B cell (primary cell): ENCODE measurements at regions not wholly inside any gene's neighbourhood (a gene's known extent, or its start where the extent isn't known, plus 50 kb on each side); places are given as distances from the start of the nearest gene placed in this dataset.

Experiments used
- ATAC-seq: fragments of 200-7000 bp; cut with Tn5 transposase; one replicate; pipeline ENCODE4 v1.10.0; 2021; ENCODE audit warnings: low read depth, mild to moderate bottlenecking, moderate number of reproducible peaks, moderate library complexity
- CTCF ChIA-PET: fragments of 350-600 bp; sonication (Branson Sonifier 250); formaldehyde crosslinking; loops from one replicate; lab custom pipeline; 2021; ENCODE audit warnings: antibody characterized with exemption, inconsistent platforms; lab: Charles Lee
- POLR2A ChIA-PET: fragments of 350-600 bp; sonication (Branson Sonifier 250); formaldehyde crosslinking; loops from one replicate; lab custom pipeline; 2021; ENCODE audit warnings: antibody characterized with exemption; lab: Charles Lee
- DNase-seq: peaks from one replicate; pipeline ENCODE4 v3.0.0; 2013
- H2AFZ ChIP-seq: 2 replicates; pipeline ENCODE4 v1.6.1; 2012; ENCODE audit warnings: mild to moderate bottlenecking, low read depth, low read length; ENCODE audit not compliant: insufficient read depth, poor library complexity, severe bottlenecking
- H3K27ac ChIP-seq, 2 donors: 1 replicate in 1 of 2; 2 replicates in 1 of 2; pipeline ENCODE4 v1.5.1; 2012 to 2013; ENCODE audit warnings: low read length in 2 of 2, mild to moderate bottlenecking in 2 of 2, moderate library complexity in 1 of 2
- H3K27me3 ChIP-seq, 4 experiments: fragments of 200-600 bp in 1 of 4; sonication (generic) in 1 of 4; replicated peaks in 1 of 4; 1 replicate in 2 of 4; 2 replicates in 2 of 4; pipeline versions ENCODE4 v1.6.1 to v1.7.0; 2013 to 2016; ENCODE audit warnings: low read length in 3 of 4, mild to moderate bottlenecking in 2 of 4, mixed read lengths in 1 of 4, moderate library complexity in 1 of 4; ENCODE audit not compliant: insufficient read depth in 4 of 4, control insufficient read depth in 3 of 4; ENCODE audit errors: control extremely low read depth in 1 of 4
- H3K36me3 ChIP-seq, 2 experiments: replicated peaks in 1 of 2; 1 replicate in 1 of 2; 2 replicates in 1 of 2; pipeline versions ENCODE4 v1.6.1 to v1.7.1; 2013; ENCODE audit warnings: low read length in 1 of 2; ENCODE audit not compliant: insufficient read depth in 2 of 2, control insufficient read depth in 1 of 2; ENCODE audit errors: control extremely low read depth in 1 of 2, extremely low read depth in 1 of 2
- H3K4me1 ChIP-seq, 2 donors: fragments of 200-600 bp in 1 of 2; sonication (generic) in 1 of 2; 1 replicate in 1 of 2; 2 replicates in 1 of 2; pipeline versions ENCODE4 v1.5.1 to v1.6.1; 2013 to 2017; ENCODE audit warnings: low read length in 2 of 2; ENCODE audit not compliant: control insufficient read depth in 2 of 2, insufficient read depth in 2 of 2
- H3K4me2 ChIP-seq: replicated peaks from 2 replicates; pipeline ENCODE3; 2012; ENCODE audit warnings: mild to moderate bottlenecking, low read depth, low read length; ENCODE audit not compliant: poor library complexity, severe bottlenecking
- H3K4me3 ChIP-seq, 5 experiments: fragments of 200-600 bp in 1 of 5; sonication (generic) in 1 of 5; 1 replicate in 3 of 5; 2 replicates in 2 of 5; pipeline versions ENCODE4 v1.5.1 to v1.7.0; 2011 to 2016; ENCODE audit warnings: low read length in 4 of 5, mild to moderate bottlenecking in 4 of 5, low read depth in 2 of 5, control low read depth in 1 of 5, moderate library complexity in 1 of 5; ENCODE audit not compliant: insufficient read depth in 1 of 5; ENCODE audit errors: control extremely low read depth in 1 of 5, extremely low read depth in 1 of 5
- H3K79me2 ChIP-seq: fragments of 200-600 bp; sonication (generic); one replicate; pipeline ENCODE4 v1.6.0; 2016; ENCODE audit warnings: low read length; ENCODE audit not compliant: control insufficient read depth, insufficient read depth
- H3K9ac ChIP-seq: fragments of 200-600 bp; sonication (generic); 2 replicates; pipeline ENCODE4 v1.6.1; 2017; ENCODE audit warnings: mild to moderate bottlenecking, low read length, moderate library complexity
- H3K9me3 ChIP-seq, 3 donors: one replicate each; pipeline versions ENCODE4 v1.6.1 to v1.7.1; 2013; ENCODE audit warnings: low read length in 2 of 3; ENCODE audit not compliant: control insufficient read depth in 2 of 3, insufficient read depth in 1 of 3; ENCODE audit errors: control extremely low read depth in 1 of 3
- H4K20me1 ChIP-seq: 2 replicates; pipeline ENCODE4 v1.6.0; 2012; ENCODE audit warnings: mild to moderate bottlenecking, low read length; ENCODE audit not compliant: insufficient read depth, control insufficient read depth, poor library complexity, severe bottlenecking
- H3K27ac Mint-ChIP-seq: one replicate; pipeline ENCODE4 v1.8.0; 2021; ENCODE audit warnings: mixed read lengths
- H3K27me3 Mint-ChIP-seq: one replicate; pipeline ENCODE4 v1.8.0; 2021; ENCODE audit warnings: mixed read lengths
- H3K4me1 Mint-ChIP-seq: one replicate; pipeline ENCODE4 v1.8.0; 2021; ENCODE audit warnings: mixed read lengths
- H3K4me3 Mint-ChIP-seq: one replicate; pipeline ENCODE4 v1.8.0; 2021; ENCODE audit warnings: mixed read lengths
- H3K9me3 Mint-ChIP-seq: one replicate; pipeline ENCODE4 v1.8.0; 2022; ENCODE audit warnings: mixed read lengths; ENCODE audit not compliant: insufficient read depth
- EZH2 ChIP-seq: IDR thresholded peaks from 2 replicates; pipeline ENCODE4 v1.6.1; 2012; ENCODE audit warnings: borderline replicate concordance, low read depth, mild to moderate bottlenecking, moderate library complexity, low read length; ENCODE audit not compliant: insufficient read depth, poor library complexity, severe bottlenecking
- WGBS: methylation state at CpG from one replicate; pipeline ENCODE4 v1.1.5; 2013; ENCODE audit warnings: missing lambda C conversion rate; ENCODE audit not compliant: insufficient coverage; 5-methylcytosine and 5-hydroxymethylcytosine counted together
- intact Hi-C: fragments of 100-400 bp; cut with micrococcal nuclease; formaldehyde crosslinking; loops from one replicate; pipeline ENCODE4 v1.10.0; 2022
- TF ChIP-seq, protein P1 (sequence below): fragments of 200-600 bp; IDR thresholded peaks from one replicate; pipeline ENCODE4 v1.8.0; 2022; ENCODE audit warnings: antibody characterized with exemption, mild to moderate bottlenecking

- Histone ChIP-seq H3K36me3 (no peaks in the 10 kb centered on the region), H4K20me1 (no peaks in the 10 kb centered on the region), H3K4me2 (no peak overlapping the region), H3K79me2 (no peaks in the 10 kb centered on the region), H3K9me3 (peaks cover 0 to 5% (median 2%) of the 10 kb centered on the region in 3 donors), H3K27ac (no peak overlapping the region), H3K27me3 (no peaks in the 10 kb centered on the region), H3K4me1 (no peaks in the 10 kb centered on the region), H3K4me3 (no peak overlapping the region), H2AFZ (no peak overlapping the region), H3K9ac (no peak overlapping the region)
- ATAC-seq (no peak), DNase-seq (no peak)
- POLR2A ChIA-PET = no interaction called here
- H3K27ac Mint-ChIP-seq = no peak overlapping the region
- CTCF ChIA-PET = no interaction called here
- H3K9me3 Mint-ChIP-seq = peaks cover 4% of the 10 kb centered on the region
- intact Hi-C loops = no loop called here
- no peaks in the 10 kb centered on the region for H3K27me3 Mint-ChIP-seq
- no peaks in the 10 kb centered on the region for H3K4me1 Mint-ChIP-seq
- TF ChIP-seq EZH2 = no peak
- TF ChIP-seq, protein P1, sequence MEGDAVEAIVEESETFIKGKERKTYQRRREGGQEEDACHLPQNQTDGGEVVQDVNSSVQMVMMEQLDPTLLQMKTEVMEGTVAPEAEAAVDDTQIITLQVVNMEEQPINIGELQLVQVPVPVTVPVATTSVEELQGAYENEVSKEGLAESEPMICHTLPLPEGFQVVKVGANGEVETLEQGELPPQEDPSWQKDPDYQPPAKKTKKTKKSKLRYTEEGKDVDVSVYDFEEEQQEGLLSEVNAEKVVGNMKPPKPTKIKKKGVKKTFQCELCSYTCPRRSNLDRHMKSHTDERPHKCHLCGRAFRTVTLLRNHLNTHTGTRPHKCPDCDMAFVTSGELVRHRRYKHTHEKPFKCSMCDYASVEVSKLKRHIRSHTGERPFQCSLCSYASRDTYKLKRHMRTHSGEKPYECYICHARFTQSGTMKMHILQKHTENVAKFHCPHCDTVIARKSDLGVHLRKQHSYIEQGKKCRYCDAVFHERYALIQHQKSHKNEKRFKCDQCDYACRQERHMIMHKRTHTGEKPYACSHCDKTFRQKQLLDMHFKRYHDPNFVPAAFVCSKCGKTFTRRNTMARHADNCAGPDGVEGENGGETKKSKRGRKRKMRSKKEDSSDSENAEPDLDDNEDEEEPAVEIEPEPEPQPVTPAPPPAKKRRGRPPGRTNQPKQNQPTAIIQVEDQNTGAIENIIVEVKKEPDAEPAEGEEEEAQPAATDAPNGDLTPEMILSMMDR = no peak
- no peak overlapping the region for H3K4me3 Mint-ChIP-seq
Measured at GRCh38 chr13:90374168-90374567, 973.3 kb upstream of the MIR17HG start.

DNA sequence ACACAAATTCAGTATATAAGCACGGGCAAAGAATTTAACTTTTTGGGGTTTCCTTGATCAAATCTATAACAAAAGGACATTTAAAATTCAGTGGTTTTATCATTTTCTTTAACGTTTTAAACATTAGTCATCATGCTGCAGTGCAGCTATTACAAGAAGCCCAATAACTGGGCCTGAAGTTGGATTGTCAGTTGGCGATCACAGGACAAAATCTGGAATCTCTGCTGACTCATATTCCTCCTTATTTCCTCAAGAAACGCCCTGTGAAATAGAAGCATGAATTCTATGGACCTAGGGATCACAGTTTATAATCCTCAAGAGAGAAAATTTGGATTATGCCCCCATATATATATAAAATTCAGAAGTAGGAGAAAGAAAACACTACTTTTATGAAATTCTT, 971.6 kb upstream of the MIR17HG start:
- intact Hi-C loops = no loop called here
- no peaks in the 10 kb centered on the region for H3K9me3 Mint-ChIP-seq
- no peaks in the 10 kb centered on the region for H3K36me3 ChIP-seq

More for the DNA sequence above, 971.6 kb upstream of the MIR17HG start:
- Histone ChIP-seq H3K79me2 (no peaks in the 10 kb centered on the region), H3K4me3 (no peak overlapping the region), H4K20me1 (no peaks in the 10 kb centered on the region), H3K9me3 (peaks cover 0 to 5% (median 0%) of the 10 kb centered on the region in 3 donors), H2AFZ (no peak overlapping the region), H3K27me3 (no peaks in the 10 kb centered on the region), H3K4me1 (no peaks in the 10 kb centered on the region), H3K27ac (no peak overlapping the region), H3K9ac (no peak overlapping the region), H3K4me2 (no peak overlapping the region)
- no CpG with 5 or more reads among the region's 4 CpGs for WGBS
- POLR2A ChIA-PET = no interaction called here
- CTCF ChIA-PET = no interaction called here
- Mint-ChIP-seq H3K4me1 (no peaks in the 10 kb centered on the region), H3K27me3 (no peaks in the 10 kb centered on the region), H3K27ac (no peak overlapping the region), H3K4me3 (no peak overlapping the region)
- no peak for ATAC-seq
- no peak for TF ChIP-seq EZH2
- TF ChIP-seq, protein P1 = no peak
- no peak for DNase-seq
